HG03060 (cell line): ENCODE measurements at regions not wholly inside any gene's neighbourhood (a gene's known extent, or its start where the extent isn't known, plus 50 kb on each side); places are given as distances from the start of the nearest gene placed in this dataset.
A peak's percentile ranks its signal among the peaks of the same experiment; 100 is the strongest.
"Not testable (repeated sequence)": the region's sequence is repeated elsewhere in the genome, so short reads cannot be mapped to it uniquely, and the experiment has no call there.

ENCODE experiments used
- ATAC-seq: cut with Tn5 transposase; IDR thresholded peaks from one replicate; pipeline ENCODE4 v1.9.1; 2021; ENCODE audit warnings: low read depth, moderate number of reproducible peaks; ENCODE audit not compliant: unreplicated experiment

DNA sequence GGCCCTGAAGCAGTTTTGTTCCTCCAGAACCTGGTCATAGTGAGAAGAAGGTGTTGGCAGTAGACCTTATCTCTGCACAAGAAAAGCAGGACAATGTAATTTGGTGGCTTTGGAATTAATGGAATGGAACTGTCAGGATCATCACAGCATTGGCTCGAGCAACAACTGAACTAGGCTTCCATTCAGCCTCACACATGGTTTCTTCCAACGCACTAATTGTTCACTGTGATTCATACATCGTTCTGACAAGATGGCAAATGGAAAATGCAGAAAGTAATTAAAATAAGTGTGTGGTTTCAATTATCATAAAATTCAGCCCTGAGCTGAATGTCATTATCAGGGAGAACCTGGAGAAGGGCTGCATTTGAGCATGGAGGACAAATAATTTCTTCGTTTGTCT, 80.6 kb downstream of the MFSD1 start:
- ATAC-seq: no peak

DNA sequence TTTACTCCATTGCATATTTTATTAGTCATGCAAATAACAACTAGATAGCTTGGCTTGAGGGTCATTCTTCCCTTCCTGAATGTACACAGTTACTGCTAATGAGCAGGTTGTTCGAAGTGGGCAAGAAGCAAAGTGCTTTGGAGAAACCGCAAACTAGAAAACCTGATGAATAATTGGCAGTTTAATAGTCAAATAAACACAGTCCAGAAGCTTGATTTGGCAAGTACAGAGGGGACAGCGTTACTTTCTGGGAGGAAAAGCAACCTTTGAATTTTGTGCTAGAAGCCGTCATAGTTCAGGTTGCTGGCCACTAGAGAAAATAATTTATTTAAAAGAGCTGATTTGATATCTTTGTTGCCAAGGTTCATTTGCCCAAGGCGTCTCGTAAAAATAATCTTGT, 94.9 kb downstream of the MFSD1 start:
- no peak for ATAC-seq

GRCh38 chr3:158906749-158907148, 104.9 kb downstream of the MFSD1 start:
- ATAC-seq: no peak

- no peak for ATAC-seq
Measured at GRCh38 chr3:158908187-158908734, 106.4 kb downstream of the MFSD1 start.

- no peak for ATAC-seq
Measured at GRCh38 chr3:158909870-158910269, 108.0 kb downstream of the MFSD1 start.

- ATAC-seq: no peak
Measured at GRCh38 chr3:158911586-158911985, 109.7 kb downstream of the MFSD1 start.

DNA sequence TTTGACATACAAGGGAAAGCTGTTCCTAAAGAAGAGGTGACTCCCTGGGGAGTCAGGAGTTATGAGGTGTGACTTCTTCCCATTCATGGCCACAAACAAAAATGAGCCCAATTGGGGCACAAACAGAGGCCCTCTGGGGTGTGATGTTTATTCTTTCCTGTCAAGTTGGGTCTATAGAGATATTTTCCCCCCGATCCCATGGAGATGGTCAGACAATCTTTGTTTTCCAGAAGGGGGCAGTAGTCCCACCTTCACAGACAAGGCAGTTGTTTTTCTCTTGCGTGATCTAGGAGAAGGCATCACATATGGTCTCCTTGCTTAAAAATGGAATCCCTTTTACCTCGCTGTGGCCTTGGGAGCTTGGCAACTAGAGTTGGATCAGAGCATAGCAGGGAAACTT, 110.3 kb downstream of the MFSD1 start:
- ATAC-seq: no peak

- no peak for ATAC-seq
Measured at GRCh38 chr3:158912621-158913020, 110.8 kb downstream of the MFSD1 start.

DNA sequence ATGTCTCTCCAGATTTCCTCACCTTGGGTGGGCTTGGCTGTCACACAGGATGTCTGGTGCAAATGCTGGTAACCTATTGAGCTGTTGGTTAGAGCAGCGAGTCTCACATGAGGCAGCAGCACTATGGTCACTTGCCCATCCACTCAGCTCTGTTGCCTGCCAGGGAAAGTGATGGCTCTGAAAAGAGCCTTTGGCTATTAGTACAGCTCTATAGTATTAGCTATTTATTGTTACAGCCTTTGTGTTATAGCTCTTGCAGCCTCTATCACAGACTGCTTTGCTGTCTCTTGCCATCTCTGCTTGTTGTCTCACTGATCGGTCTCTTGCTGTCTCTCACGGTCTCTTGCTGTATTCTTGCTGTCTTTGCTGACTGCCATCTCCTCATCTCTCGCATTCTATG, 114.3 kb downstream of the MFSD1 start:
- no peak for ATAC-seq

GRCh38 chr3:158918008-158918407, 116.2 kb downstream of the MFSD1 start:
- ATAC-seq: peak; percentile 65

- no peak for ATAC-seq
Measured at GRCh38 chr3:158918451-158918850, 116.6 kb downstream of the MFSD1 start.

DNA sequence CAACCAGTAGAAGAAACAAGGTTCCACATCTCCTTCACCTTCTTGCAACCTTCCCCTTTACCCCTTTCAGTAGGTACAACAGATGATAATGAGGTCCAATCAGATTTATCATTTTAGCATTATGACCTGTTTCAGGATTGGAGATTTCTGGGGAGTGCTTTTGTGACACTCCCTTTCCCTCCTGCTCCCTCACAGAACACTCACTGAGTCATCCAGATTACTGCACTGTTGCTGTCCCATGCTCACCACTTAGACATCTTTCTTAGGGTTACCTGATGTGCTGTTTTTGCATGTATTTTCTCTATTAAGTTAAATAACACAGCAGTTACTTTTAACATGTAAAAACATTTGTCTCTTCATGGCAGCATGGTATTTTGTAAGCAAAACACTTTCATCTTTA, 118.5 kb downstream of the MFSD1 start:
- ATAC-seq: no peak

DNA sequence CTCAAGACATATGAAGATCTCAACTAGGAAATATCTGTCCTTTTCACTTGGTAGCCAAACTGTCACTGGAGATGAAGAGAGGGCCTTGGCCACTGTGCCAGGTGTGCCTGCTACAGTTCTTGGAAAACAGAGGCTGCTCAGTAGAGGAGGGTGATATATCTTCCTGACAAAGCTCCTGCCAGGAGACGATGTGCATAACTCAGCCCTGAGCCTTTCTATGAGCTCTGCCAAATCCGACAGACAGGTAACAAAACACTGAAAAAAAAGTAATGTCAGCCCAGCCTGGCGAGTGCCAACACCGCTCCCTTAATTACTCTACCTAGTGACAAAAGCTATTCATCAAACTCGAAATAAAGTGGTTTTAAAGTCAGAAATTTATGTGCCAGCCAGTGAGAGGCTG, 123.2 kb downstream of the MFSD1 start:
- no peak for ATAC-seq

GRCh38 chr3:158925828-158926494, 124.1 kb downstream of the MFSD1 start:
- ATAC-seq: no peak

GRCh38 chr3:158935846-158936245, 134.0 kb downstream of the MFSD1 start:
- no peak for ATAC-seq

- no peak for ATAC-seq
Measured at GRCh38 chr3:158936530-158937113, 134.8 kb downstream of the MFSD1 start.

- no peak for ATAC-seq
Measured at GRCh38 chr3:158950178-158950901, 148.5 kb downstream of the MFSD1 start.

GRCh38 chr3:158953131-158953530, 151.3 kb downstream of the MFSD1 start:
- no peak for ATAC-seq

- ATAC-seq: no peak
Measured at GRCh38 chr3:158954420-158954819, 152.6 kb downstream of the MFSD1 start.

DNA sequence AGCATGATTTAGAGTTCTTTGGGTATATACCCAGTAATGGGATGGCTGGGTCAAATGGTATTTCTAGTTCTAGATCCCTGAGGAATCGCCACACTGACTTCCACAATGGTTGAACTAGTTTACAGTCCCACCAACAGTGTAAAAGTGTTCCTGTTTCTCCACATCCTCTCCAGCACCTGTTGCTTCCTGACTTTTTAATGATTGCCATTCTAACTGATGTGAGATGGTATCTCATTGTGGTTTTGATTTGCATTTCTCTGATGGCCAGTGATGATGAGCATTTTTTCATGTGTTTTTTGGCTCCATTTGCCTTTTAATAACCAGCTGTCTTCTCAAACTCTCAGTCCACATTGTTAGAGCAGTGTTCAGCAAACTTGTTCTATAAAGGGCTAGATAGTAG, 155.9 kb downstream of the MFSD1 start:
- ATAC-seq: not testable (repeated sequence)

GRCh38 chr3:158958873-158959272, 157.0 kb downstream of the MFSD1 start:
- ATAC-seq: no peak

DNA sequence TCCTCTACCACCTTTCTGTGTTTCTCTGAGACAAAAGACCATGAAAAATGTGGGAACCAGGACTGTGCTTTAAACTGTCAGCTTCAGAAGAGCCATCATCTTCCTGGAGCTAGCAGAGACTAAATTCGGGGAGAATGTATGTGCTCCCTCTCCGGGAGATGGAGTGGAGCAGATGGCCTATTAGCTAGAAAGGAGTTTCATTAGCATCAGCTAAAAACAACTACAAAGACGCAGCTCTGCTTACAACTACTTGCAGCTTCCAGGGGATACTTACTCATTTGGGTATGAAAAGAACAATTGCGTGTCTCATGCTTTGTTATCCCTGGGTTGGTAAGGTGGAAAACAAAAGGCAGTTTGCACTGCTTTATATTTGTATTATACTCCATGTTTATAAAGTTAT, 159.6 kb downstream of the MFSD1 start:
- no peak for ATAC-seq
